ENCODE measurements at regions not wholly inside any gene's neighbourhood (a gene's known extent, or its start where the extent isn't known, plus 50 kb on each side); places are given as distances from the start of the nearest gene placed in this dataset.

- TF ChIP-seq CTCF (IDR thresholded peaks at IDR 0.05; ENCODE audit: low read depth, low read length), result no peak
- TF ChIP-seq EZH2phosphoT487 (IDR thresholded peaks at IDR 0.05; ENCODE audit: low read depth), result no peak
Measured at GRCh38 chr4:38538517-38538916, 125.5 kb upstream of the KLF3 start.
